Endothelial cell of umbilical vein (primary cell): ENCODE measurements at regions not wholly inside any gene's neighbourhood (a gene's known extent, or its start where the extent isn't known, plus 50 kb on each side); places are given as distances from the start of the nearest gene placed in this dataset.

Source experiments
- CTCF ChIP-seq, 2 donors: IDR thresholded peaks; 1 replicate in 1 of 2; 2 replicates in 1 of 2; pipeline ENCODE4 v1.5.1; 2011; ENCODE audit warnings: low read length in 2 of 2, mild to moderate bottlenecking in 2 of 2, moderate library complexity in 2 of 2, control low read depth in 1 of 2, inconsistent platforms in 1 of 2, low read depth in 1 of 2; ENCODE audit not compliant: insufficient read depth in 1 of 2; ENCODE audit errors: extremely low read depth in 1 of 2
- EZH2 ChIP-seq: IDR thresholded peaks from 2 replicates; pipeline ENCODE4 v1.6.1; 2012; ENCODE audit warnings: borderline replicate concordance, low read depth, mild to moderate bottlenecking, moderate library complexity, low read length, inconsistent platforms; ENCODE audit not compliant: severe bottlenecking
- FOS ChIP-seq: IDR thresholded peaks from 2 replicates; pipeline ENCODE4 v1.6.1; 2011; ENCODE audit warnings: mild to moderate bottlenecking, low read length, moderate library complexity, borderline replicate concordance; ENCODE audit not compliant: insufficient read depth
- JUN ChIP-seq: IDR thresholded peaks from 2 replicates; pipeline ENCODE4 v1.6.1; 2011; ENCODE audit warnings: borderline replicate concordance, low read depth; ENCODE audit not compliant: insufficient read length, insufficient read depth
- MAX ChIP-seq: IDR thresholded peaks from 2 replicates; pipeline ENCODE4 v1.6.1; 2011; ENCODE audit not compliant: insufficient read depth, insufficient read length
- MYC ChIP-seq: IDR thresholded peaks from one replicate; pipeline ENCODE4 v1.6.1; 2011; ENCODE audit warnings: mild to moderate bottlenecking, low read depth, low read length
- POLR2A ChIP-seq: IDR thresholded peaks from 2 replicates; pipeline ENCODE4 v1.6.1; 2012; ENCODE audit warnings: low read depth, mild to moderate bottlenecking, control low read depth, low read length
- POLR2AphosphoS5 ChIP-seq: IDR thresholded peaks from 2 replicates; pipeline ENCODE4 v1.6.1; 2012; ENCODE audit warnings: low read depth, mild to moderate bottlenecking, control low read depth, low read length, moderate library complexity; ENCODE audit not compliant: insufficient read depth

GRCh38 chr13:59210543-59210942 lies 953.2 kb downstream of the DIAPH3 start:
- no peak for TF ChIP-seq POLR2AphosphoS5
- TF ChIP-seq JUN = no peak
- TF ChIP-seq CTCF (IDR thresholded peaks at IDR 0.05; ENCODE audit: extremely low read depth in 1 of 2, insufficient read depth in 1 of 2, low read depth in 1 of 2, low read length in 2 of 2) = no peak
- no peak for TF ChIP-seq POLR2A
- no peak for TF ChIP-seq EZH2
- no peak for TF ChIP-seq MAX
- TF ChIP-seq FOS = no peak
- TF ChIP-seq MYC = no peak
